Heart right ventricle (tissue), 16 donors: ENCODE measurements at regions not wholly inside any gene's neighbourhood (a gene's known extent, or its start where the extent isn't known, plus 50 kb on each side); places are given as distances from the start of the nearest gene placed in this dataset.

Experiments
- ATAC-seq, 8 donors: fragments of 200-7000 bp; cut with Tn5 transposase; one replicate each; pipeline ENCODE4 v1.9.1; 2020; ENCODE audit warnings: mild to moderate bottlenecking in 8 of 8, moderate library complexity in 8 of 8, moderate number of reproducible peaks in 1 of 8
- DNase-seq, 2 donors: peaks; one replicate each; pipeline ENCODE4 v3.0.0-alpha.2; 2020
- H3K27ac ChIP-seq, 10 donors: fragments of 200-600 bp; sonication (generic) in 2 of 10; one replicate each; pipeline versions ENCODE4 v1.5.0 to v1.8.0; 2020 to 2022; ENCODE audit warnings: mild to moderate bottlenecking in 3 of 10
- H3K27me3 ChIP-seq, 7 donors: fragments of 200-600 bp; one replicate each; pipeline ENCODE4 v1.8.0; 2021 to 2022; ENCODE audit warnings: mild to moderate bottlenecking in 2 of 7
- H3K36me3 ChIP-seq, 9 donors: fragments of 200-600 bp; sonication (generic) in 1 of 9; one replicate each; pipeline versions ENCODE4 v1.5.0 to v1.8.0; 2020 to 2022; ENCODE audit warnings: mild to moderate bottlenecking in 2 of 9
- H3K4me1 ChIP-seq, 9 donors: fragments of 200-600 bp; sonication (generic) in 1 of 9; one replicate each; pipeline versions ENCODE4 v1.5.0 to v1.8.0; 2020 to 2022; ENCODE audit warnings: mild to moderate bottlenecking in 4 of 9
- H3K4me3 ChIP-seq, 10 donors: fragments of 200-600 bp; sonication (generic) in 2 of 10; one replicate each; pipeline versions ENCODE4 v1.5.0 to v1.8.0; 2020 to 2022; ENCODE audit warnings: mild to moderate bottlenecking in 7 of 10, moderate library complexity in 2 of 10
- H3K9me3 ChIP-seq, 11 donors: fragments of 200-600 bp in 10 of 11; sonication (generic) in 2 of 11; one replicate each; pipeline versions ENCODE4 v1.5.0 to v1.8.0; 2013 to 2022; ENCODE audit warnings: mild to moderate bottlenecking in 2 of 11, control low read depth in 1 of 11, moderate library complexity in 1 of 11
- WGBS, 2 donors: extraction: QIAGEN DNeasy Blood & Tissue Kit; methylation state at CpG; one replicate each; pipeline ENCODE4 v1.1.7; 2013; ENCODE audit warnings: inconsistent platforms in 1 of 2; 5-methylcytosine and 5-hydroxymethylcytosine counted together
- intact Hi-C, 10 donors: fragments of 100-400 bp; cut with DNase I; formaldehyde crosslinking; loops; one replicate each; pipeline versions ENCODE4 v1.11.1 to v1.14.2; 2022
- TF ChIP-seq, protein P1 (sequence below), 9 donors: fragments of 200-600 bp; sonication (generic) in 2 of 9; IDR thresholded peaks; one replicate each; pipeline versions ENCODE4 v1.5.0 to v1.8.0; 2021 to 2022; ENCODE audit warnings: antibody characterized with exemption in 9 of 9, mild to moderate bottlenecking in 5 of 9, moderate library complexity in 1 of 9
- donor health status: Arrhythmogenic right ventricular cardiomyopathy.
- donor health status: ischemic (EF 13 %, LVEDD 7.1; RV severe dilation, severe dysfunction).
- donor health status: healthy with polysubstance abuse.
- donor health status: DM: no; HTN: yes; CAD: no.
- donor health status: DM: no; HTN: no; CAD: no.
- donor health status: ischemic (EF 25% LVEDD 6.9; RV normal size, moderate dysfunction).
- donor health status: ischemic (EF 25% LVEDD 5.7; RV mildly dilated, moderate dysfunction).
- donor health status: healthy.
- donor health status: DM: yes; HTN: yes; CAD: no.
- donor health status: Ischemic cardiomyopathy.
- donor health status: ischemic (EF 35%, LVEDD 5.7; RV mildly dilated, moderate dysfunction).
- donor health status: nonischemic (EF 11% LVEDD 7.7; RV severe dilation, severe dysfunction).
- donor health status: DM: yes; HTN: yes; CAD: no.
- donor health status: PGD.
- donor health status: ischemic (EF 29% LVEDD 5.4; RV normal size, mild dysfunction).
- donor health status: nonischemic (EF 23%, LVEDD 6.1; RV moderate dilation, normal function).

DNA sequence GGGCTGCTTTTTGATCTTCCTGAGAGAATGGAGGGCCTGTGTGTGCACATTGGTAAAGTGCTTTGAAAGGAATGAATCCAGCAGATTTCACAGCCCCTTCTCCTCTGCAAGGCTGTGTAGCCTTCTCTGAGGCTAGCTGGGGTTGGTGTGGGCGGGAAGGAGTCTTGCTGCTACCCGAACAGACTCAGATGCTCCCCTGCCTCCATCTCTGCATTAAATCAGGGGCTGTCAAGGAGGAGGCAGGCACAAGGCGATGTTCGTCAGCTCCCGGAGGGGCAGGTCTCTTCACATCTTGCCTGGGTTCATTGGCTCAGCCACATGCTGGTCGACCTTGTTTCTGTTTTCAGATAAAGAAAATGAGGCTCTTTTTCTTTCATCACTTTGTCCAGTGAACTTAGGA is 291.5 kb upstream of the SULF2 start:
- ATAC-seq (no peak), DNase-seq (no peak)
- Histone ChIP-seq H3K27me3 (peaks cover 0 to 46% (median 18%) of the 10 kb centered on the region in 7 donors), H3K9me3 (no peaks in the 10 kb centered on the region), H3K4me3 (no peak overlapping the region), H3K4me1 (no peaks in the 10 kb centered on the region), H3K27ac (no peak overlapping the region), H3K36me3 (no peaks in the 10 kb centered on the region)
- WGBS, 2 donors: 52 to 56% methylated on average over 6 of the region's 6 CpGs
- intact Hi-C loops: no loop called here
- TF ChIP-seq, protein P1, sequence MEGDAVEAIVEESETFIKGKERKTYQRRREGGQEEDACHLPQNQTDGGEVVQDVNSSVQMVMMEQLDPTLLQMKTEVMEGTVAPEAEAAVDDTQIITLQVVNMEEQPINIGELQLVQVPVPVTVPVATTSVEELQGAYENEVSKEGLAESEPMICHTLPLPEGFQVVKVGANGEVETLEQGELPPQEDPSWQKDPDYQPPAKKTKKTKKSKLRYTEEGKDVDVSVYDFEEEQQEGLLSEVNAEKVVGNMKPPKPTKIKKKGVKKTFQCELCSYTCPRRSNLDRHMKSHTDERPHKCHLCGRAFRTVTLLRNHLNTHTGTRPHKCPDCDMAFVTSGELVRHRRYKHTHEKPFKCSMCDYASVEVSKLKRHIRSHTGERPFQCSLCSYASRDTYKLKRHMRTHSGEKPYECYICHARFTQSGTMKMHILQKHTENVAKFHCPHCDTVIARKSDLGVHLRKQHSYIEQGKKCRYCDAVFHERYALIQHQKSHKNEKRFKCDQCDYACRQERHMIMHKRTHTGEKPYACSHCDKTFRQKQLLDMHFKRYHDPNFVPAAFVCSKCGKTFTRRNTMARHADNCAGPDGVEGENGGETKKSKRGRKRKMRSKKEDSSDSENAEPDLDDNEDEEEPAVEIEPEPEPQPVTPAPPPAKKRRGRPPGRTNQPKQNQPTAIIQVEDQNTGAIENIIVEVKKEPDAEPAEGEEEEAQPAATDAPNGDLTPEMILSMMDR (IDR thresholded peaks at IDR 0.05): no peak

DNA sequence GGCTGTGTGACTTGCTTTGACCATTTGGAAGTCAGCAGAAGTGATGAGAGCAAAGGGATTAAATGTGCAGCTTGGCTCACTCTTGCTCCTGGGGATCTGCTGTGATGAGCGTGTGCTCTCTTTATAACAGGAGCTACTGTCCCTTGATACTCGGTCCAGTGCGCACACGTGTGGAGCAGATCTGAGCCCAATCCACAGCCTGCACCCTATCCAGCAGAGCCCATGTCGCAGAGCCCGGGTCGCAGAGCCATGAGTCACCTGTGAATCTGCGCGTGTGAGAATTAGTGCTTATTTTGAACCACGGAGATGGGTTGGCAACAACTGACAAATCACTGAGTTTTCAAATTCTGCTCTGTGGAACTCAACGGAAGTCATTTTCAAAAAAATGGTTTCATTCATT is 291.0 kb upstream of the SULF2 start:
- Histone ChIP-seq H3K27me3 (peaks cover 0 to 46% (median 18%) of the 10 kb centered on the region in 7 donors), H3K36me3 (no peaks in the 10 kb centered on the region), H3K4me1 (no peaks in the 10 kb centered on the region), H3K4me3 (no peak overlapping the region), H3K27ac (no peak overlapping the region), H3K9me3 (no peaks in the 10 kb centered on the region)
- ATAC-seq (no peak), DNase-seq (no peak)
- intact Hi-C loops: no loop called here
- WGBS, 2 donors: 86% methylated on average over 11 of the region's 11 CpGs
- TF ChIP-seq, protein P1 (IDR thresholded peaks at IDR 0.05): no peak

DNA sequence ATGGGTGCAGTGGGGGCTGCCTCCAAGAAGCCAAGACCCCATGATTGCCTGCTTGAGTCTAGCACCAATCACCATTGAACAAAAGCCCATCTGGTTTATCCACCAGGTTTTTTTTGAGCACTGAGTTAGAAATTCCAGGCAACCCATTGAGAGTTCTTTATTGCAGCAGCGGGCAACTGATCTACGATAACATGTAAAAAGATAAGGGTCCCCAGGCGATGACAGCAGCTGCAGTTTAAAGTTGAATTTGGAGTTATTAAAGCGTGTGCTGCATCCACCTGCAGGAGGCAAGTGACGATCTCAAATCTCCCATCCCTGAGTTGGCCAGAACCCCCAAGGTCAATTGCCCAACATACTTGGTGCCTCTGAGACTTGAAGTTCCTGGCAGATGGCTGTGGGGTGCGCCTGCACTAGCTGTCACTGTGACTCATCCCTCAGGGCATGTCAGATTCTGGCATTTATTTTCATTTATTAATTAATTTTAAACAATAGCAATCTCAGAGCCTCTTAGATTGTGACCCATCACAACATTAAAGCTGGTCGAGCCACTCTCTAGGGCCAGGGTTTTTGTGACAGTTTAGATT is 290.4 kb upstream of the SULF2 start:
- Histone ChIP-seq H3K27me3 (peaks cover 0 to 49% (median 20%) of the 10 kb centered on the region in 7 donors), H3K9me3 (no peaks in the 10 kb centered on the region), H3K4me1 (no peaks in the 10 kb centered on the region), H3K27ac (no peak overlapping the region), H3K36me3 (no peaks in the 10 kb centered on the region), H3K4me3 (no peak overlapping the region)
- TF ChIP-seq, protein P1 (IDR thresholded peaks at IDR 0.05): no peak
- WGBS, 2 donors: 42 to 47% methylated on average over 7 of the region's 7 CpGs
- intact Hi-C loops: no loop called here
- DNase-seq (no peak), ATAC-seq (no peak)

DNA sequence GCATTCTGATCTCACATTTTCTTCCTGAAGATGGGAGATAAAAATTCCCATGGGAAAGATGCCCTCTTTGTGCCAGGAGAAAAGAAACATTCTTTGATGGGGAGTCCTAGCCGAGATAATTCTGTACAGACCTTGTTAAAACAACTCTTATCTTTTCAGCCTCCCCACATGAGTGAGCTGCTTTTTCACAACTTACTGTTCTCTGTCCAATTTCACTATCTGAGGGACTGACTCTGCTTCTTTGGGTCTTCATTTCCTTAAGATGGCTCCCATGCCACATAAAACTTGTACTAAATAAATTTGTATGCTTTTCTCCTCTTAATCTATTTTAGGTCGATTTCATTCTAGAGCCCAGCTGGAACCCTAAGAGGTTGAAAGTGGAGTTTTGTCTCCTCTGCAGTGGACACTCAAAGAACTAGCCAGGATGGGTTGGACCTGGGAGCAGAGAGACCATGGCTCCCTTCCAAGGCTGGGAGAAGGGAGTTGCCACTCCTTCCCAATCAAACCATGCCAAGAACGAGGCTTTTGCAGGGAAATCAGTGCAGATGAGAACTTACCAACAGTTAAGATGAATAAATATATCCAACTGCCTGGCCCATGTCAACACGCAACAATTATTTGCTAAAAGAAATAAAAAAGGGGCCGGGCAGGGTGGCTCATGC is 285.8 kb upstream of the SULF2 start:
- Histone ChIP-seq H3K9me3 (peaks cover 0 to 3% (median 0%) of the 10 kb centered on the region in 11 donors), H3K36me3 (no peaks in the 10 kb centered on the region), H3K4me3 (no peak overlapping the region), H3K27ac (no peak overlapping the region), H3K27me3 (peaks cover 0 to 36% (median 5%) of the 10 kb centered on the region in 7 donors), H3K4me1 (no peaks in the 10 kb centered on the region)
- ATAC-seq: no peak
- intact Hi-C loops: loop anchor here in 1 of 10 donors (5.0 kb wide), 1 partner anchor 256 kb away; no protein-coding TSS in a partner anchor
- 57 to 60% methylated on average over 5 of the region's 5 CpGs for WGBS, 2 donors
- no peak for DNase-seq
- TF ChIP-seq, protein P1 (IDR thresholded peaks at IDR 0.05): no peak
